ENCODE measurements at regions not wholly inside any gene's neighbourhood (a gene's known extent, or its start where the extent isn't known, plus 50 kb on each side); places are given as distances from the start of the nearest gene placed in this dataset.
"Not testable (repeated sequence)": the region's sequence is repeated elsewhere in the genome, so short reads cannot be mapped to it uniquely, and the experiment has no call there.

GRCh38 chr2:87235333-87235981 is 213.8 kb upstream of the PLGLB1 start:
- not testable (repeated sequence) for TF ChIP-seq CTCF, POLR2A, POLR2AphosphoS5, EP300 (IDR thresholded peaks at IDR 0.05)
